HG03025 (cell line): ENCODE measurements at regions not wholly inside any gene's neighbourhood (a gene's known extent, or its start where the extent isn't known, plus 50 kb on each side); places are given as distances from the start of the nearest gene placed in this dataset.
"Not testable (repeated sequence)": the region's sequence is repeated elsewhere in the genome, so short reads cannot be mapped to it uniquely, and the experiment has no call there.

Experiments
- ATAC-seq: cut with Tn5 transposase; IDR thresholded peaks from one replicate; pipeline ENCODE4 v1.9.1; 2021; ENCODE audit warnings: mild to moderate bottlenecking, moderate library complexity; ENCODE audit not compliant: unreplicated experiment, low FRiP score

DNA sequence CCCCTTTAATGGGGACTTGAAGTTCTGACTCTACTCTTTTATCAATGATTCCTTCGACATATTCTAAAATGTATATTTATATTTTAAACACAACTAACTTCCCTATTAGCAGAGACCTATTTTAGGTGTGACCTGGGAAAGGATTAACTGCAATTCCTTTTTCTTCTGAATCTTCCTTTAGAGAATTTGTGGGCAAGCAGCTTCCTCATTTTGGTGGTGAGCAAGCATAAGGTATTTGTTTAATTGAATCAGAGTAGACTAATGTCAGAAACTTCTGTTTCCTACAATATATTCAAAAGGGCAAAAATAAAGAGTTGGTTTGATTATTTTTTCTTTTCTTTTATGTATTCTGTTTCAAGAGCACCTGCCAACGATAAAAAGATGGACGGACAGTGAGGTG lies 237.0 kb downstream of the IKZF2 start:
- no peak for ATAC-seq

DNA sequence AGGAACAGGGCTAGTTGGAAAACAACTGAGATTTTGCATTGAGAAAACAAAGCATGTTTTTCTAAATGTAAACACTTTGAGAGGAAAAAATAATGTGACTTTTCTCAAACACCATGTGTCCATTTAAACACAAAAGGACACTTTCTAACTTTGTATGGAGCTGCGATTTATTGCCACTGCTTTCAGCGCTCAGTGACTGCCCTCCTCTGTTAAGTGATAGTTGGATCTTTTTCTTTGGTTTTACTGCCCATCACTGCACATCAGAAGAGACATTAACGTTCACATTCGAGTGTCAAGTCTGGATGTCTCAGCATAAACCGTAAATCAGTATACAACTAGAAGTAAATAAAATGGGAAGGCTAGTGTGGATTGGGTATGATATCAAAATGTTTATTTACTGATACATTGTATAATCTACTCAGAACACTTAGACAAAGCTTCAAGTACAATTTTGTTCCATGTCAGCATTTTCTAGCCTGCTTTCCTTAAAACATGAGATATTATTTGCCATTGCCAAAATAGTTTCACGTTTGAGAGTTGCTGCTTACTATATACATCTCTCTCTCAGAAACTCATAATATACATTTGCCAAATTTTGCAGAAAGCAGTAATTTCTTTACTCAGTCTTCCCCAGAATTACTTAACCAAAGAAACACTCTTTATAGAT lies 237.6 kb downstream of the IKZF2 start:
- no peak for ATAC-seq

DNA sequence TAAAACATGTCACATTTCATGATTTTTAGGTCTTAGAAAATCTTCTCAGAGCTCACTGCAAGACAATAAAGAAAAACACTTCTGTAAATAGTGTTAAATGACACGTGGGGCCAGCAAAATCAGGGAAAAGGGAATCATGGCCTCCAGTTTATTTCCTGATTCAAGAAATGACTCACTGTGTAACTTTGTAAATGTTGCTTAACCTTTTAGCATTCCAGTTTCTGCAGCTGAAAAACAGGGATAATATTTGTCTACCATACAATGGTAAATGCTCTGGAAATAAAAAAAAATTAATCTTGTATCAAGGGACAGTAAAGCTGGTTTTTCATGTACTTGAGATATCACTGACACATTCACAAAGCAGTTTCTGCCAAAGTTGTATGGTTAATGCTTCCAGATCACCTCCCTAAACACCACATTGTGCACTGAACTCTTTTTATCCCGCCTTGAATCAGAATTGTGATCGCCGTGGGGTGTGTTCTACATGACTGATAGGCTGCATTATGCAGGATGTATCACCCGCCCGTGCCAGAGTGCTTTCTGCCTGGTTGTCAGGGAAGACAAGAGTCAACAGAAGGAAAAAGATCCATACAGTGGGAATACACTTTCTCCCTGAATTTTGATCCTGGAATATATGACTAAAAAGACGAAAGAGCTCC lies 238.8 kb downstream of the IKZF2 start:
- no peak for ATAC-seq

DNA sequence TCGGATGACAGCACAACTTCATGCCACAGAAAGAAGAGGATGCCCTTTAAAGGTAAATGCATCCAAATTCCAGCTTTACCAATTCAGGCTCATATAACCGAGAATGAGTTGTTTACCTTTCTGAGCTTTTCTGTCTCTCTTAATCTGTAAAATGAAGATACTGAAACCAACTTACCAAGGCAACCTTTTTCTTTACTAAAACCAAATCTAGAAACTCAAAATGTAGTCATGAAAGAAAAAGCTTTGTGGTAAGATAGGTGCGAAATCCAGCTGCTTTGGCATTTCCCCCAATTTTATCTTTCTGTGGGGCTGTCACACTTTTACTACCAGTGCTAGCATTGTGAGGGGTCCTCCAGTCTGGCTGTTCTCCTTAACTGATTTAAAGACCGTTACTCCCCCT lies 240.4 kb downstream of the IKZF2 start:
- ATAC-seq, result no peak

DNA sequence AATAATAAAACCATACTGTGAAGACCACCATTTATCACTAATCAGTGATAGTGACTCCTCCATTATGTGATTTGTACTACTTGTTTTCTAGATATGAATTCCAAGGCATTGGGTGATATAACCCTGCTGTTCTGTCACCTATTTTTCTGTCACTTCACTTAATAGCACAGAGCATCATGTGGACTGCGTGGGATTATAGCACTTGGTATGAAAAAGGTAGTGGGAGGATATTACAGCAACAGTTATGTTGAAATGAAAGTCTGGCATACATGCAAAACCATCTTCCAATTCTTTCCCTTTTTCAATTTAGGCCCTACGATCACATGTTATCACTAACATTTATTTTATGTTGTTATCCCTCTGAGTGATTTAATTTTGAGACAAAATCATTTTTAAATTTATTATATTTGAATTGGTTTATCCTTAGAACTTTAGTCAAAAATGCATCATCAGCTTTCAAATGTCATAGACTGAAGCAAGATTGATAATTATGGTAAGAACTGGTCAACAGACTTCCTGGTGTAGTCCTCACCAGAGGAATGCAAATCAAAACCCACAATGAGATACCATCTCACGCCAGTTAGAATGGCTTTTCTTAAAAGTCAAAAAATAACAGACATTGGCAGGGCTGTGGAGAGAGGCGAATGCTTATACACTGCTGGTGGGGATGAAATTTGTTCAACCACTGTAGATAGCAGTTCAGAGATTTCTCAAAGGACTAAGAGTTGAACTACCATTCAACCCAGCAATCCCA lies 242.6 kb downstream of the IKZF2 start:
- no peak for ATAC-seq

DNA sequence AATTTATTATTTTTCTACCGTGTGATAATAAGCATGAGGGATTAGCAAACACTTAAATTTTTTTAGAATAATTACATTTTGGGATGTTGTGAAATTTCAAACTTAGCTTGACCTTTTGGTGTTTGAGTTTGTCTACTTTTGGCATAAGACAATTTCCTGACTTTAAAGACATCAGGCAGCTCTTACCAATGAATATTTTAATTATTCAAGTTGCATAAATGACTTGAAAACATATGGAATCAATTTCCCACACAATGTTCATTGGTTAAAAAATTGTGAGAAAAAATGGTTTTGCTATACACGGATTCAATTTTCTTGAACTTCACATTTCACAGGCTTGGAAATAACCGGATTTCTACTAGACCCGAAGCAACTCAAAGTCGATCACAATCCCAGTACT lies 243.4 kb downstream of the IKZF2 start:
- no peak for ATAC-seq

- ATAC-seq, result no peak
Measured at GRCh38 chr2:212906620-212907019, 244.8 kb downstream of the IKZF2 start.

- no peak for ATAC-seq
Measured at GRCh38 chr2:212905640-212906201, 245.7 kb downstream of the IKZF2 start.

DNA sequence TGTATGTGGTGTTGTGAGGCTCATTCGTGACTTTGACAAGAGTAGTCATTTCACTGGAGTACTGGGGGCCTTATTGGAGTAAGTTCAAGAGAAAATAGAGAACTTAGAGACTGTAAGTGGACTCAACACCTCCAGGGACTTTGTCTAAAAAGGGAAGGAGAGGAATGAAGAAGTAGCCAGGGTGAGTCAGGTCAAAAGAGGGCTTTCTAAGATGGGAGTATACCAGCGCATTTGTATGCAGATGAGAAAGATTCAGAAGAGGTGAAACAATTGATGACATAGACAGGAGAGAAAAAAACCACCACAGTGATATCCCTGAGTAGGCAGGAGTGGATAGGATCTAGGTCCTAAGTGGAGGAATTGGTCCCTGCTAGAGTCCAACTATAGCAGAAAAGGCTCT lies 246.8 kb downstream of the IKZF2 start:
- no peak for ATAC-seq

GRCh38 chr2:212903413-212903812 lies 248.0 kb downstream of the IKZF2 start:
- no peak for ATAC-seq

- no peak for ATAC-seq
Measured at GRCh38 chr2:212902421-212902820, 249.0 kb downstream of the IKZF2 start.

DNA sequence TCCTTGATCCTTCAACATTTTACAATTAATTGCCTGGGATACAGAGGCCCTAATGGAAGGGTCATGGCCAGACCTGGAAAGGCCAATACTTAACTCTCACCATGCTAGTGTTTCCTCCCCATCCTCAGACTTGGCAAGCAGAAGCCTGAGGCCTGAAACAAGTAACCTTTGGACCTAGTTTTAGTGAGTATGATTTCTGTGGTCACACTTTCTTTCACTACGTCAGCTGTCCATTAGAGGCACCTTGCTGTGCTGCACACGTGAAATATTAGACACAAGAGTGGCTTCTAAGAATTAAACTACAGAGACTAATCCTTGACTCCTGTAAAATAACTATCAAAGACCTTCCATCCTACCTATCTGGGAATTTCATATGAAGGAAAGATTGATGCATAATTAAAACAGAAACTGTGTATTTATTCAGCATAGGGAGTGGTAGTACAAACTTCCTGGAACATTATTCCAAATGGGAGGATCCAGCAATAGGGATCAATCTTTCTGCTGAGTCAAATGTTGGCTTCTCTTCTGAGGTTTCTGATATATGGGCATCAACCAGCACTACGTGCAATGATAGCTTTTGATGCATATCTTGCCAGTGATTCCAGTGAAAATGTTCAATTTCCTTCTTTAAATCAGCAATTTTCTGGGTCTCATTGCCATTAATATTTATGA lies 249.7 kb downstream of the IKZF2 start:
- ATAC-seq, result no peak

- ATAC-seq, result no peak
Measured at GRCh38 chr2:212900715-212901114, 250.7 kb downstream of the IKZF2 start.

DNA sequence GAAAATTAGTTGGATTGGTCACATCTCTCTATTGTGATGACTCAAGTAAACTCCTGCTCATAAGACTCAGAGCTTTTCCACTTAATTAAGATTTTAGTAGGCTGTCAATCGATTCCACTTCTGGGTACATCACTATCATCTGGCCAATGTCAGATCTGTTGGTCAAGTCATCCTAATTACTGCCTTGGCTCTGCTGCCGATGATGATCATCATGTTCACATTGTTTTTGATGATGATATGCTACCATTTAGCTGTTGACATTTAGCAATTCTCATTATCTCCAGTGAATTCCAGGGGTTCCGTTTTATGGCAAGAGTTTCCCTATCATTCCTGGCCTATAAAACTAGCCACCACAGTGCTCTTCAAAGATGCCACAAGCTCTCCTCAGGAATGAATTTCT lies 253.4 kb downstream of the IKZF2 start:
- ATAC-seq, result no peak

DNA sequence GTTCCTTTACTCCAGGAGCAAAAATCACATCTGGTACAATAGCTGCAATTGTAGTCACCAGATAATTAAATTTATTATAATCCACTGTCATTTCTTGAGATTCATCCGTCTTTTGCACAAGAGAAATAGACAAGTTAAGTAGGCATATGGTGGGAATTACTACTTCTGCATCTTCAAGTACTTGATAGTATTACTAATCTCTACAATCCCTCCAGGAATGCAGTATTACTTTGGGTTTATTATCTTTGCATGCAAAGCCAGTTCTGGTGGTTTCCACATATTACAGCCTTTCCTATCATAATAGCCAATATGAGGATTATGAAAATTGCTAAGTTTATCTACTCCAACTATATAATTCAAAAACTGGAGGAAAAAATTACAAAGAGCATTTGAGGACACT lies 254.1 kb downstream of the IKZF2 start:
- ATAC-seq, result no peak

DNA sequence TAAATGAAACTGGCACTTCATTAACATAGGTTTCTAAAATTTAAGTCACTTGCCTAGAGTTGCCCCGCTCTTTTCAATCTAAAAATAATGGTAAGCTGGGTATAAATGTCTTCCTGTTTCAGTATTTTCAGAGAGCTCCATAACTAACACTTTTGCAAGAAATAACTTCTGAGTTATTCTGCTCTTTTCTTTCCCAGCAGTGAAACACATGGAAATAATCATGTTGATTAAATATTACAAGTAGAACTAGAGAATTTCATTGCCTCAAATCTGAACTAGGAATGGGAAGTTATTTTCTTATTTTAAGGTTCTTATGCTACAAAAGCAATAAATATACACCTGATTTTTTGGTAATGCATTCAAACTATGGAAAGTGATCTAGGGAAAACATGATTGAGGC lies 257.4 kb downstream of the IKZF2 start:
- no peak for ATAC-seq

- no peak for ATAC-seq
Measured at GRCh38 chr2:212893216-212893615, 258.2 kb downstream of the IKZF2 start.

- ATAC-seq, result no peak
Measured at GRCh38 chr2:212892193-212892592, 259.2 kb downstream of the IKZF2 start.

DNA sequence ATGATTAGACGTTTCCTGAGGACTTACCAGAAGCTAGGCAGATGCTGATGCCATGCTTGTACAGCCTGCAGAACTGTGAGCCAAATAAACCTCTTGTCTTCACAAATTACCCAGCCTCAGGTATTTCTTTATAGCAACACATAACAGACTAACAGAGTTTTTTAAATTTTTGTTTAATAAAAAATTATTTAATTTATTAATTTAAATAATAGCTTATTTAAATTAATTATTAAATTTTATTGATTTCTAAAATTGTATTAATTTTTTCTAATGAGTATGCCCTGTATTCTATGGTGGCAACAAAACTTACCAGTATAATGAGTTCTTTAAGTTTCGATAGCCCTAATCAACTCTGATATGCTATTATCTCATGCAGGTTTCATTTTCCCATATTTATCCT lies 259.8 kb downstream of the IKZF2 start:
- ATAC-seq, result no peak

- ATAC-seq, result no peak
Measured at GRCh38 chr2:212882626-212883025, 268.8 kb downstream of the IKZF2 start.

- ATAC-seq, result not testable (repeated sequence)
Measured at GRCh38 chr2:212876556-212876955, 274.9 kb downstream of the IKZF2 start.
